ENCODE measurements at regions not wholly inside any gene's neighbourhood (a gene's known extent, or its start where the extent isn't known, plus 50 kb on each side); places are given as distances from the start of the nearest gene placed in this dataset.

GRCh38 chr7:91690541-91691070, 189.9 kb downstream of the MTERF1 start:
- TF ChIP-seq CTCF (IDR thresholded peaks at IDR 0.05), result no peak
- Mint-ChIP-seq H3K36me3 (ENCODE audit: low read depth) (no peaks in the 10 kb centered on the region), H3K27me3 (no peaks in the 10 kb centered on the region), H3K27ac (no peak overlapping the region), H3K4me1 (no peaks in the 10 kb centered on the region), H3K9me3 (peaks cover 3% of the 10 kb centered on the region), H3K4me3 (no peak overlapping the region)
- intact Hi-C loops (cut with micrococcal nuclease), result no loop called here
- POLR2A ChIA-PET, result no interaction called here
- DNase-seq (no peak), ATAC-seq (ENCODE audit: low read depth) (no peak)
- CTCF ChIA-PET, result no interaction called here

- DNase-seq, result no peak
- ChIA-PET POLR2A (no interaction called here), CTCF (no interaction called here)
- no peak for ATAC-seq (ENCODE audit: low read depth)
- TF ChIP-seq CTCF (IDR thresholded peaks at IDR 0.05), result no peak
- no peaks in the 10 kb centered on the region for H3K36me3 Mint-ChIP-seq (ENCODE audit: low read depth)
- intact Hi-C loops (cut with micrococcal nuclease), result no loop called here
- H3K4me3 Mint-ChIP-seq, result no peak overlapping the region
- H3K27me3 Mint-ChIP-seq, result no peaks in the 10 kb centered on the region
- no peak overlapping the region for H3K27ac Mint-ChIP-seq
- peaks cover 3% of the 10 kb centered on the region for H3K9me3 Mint-ChIP-seq
- no peaks in the 10 kb centered on the region for H3K4me1 Mint-ChIP-seq
These were observed 188.6 kb downstream of the MTERF1 start for GRCh38 chr7:91691865-91692264.

- intact Hi-C loops (cut with micrococcal nuclease), result no loop called here
- TF ChIP-seq CTCF (IDR thresholded peaks at IDR 0.05), result no peak
- ATAC-seq (ENCODE audit: low read depth), result no peak
- Mint-ChIP-seq H3K9me3 (no peaks in the 10 kb centered on the region), H3K4me3 (no peak overlapping the region), H3K4me1 (no peaks in the 10 kb centered on the region), H3K27ac (no peak overlapping the region), H3K27me3 (no peaks in the 10 kb centered on the region), H3K36me3 (ENCODE audit: low read depth) (no peaks in the 10 kb centered on the region)
- ChIA-PET POLR2A (no interaction called here), CTCF (no interaction called here)
- no peak for DNase-seq
These were observed 187.7 kb downstream of the MTERF1 start for GRCh38 chr7:91692800-91693199.

- Mint-ChIP-seq H3K36me3 (ENCODE audit: low read depth) (peaks cover 2% of the 10 kb centered on the region), H3K4me1 (no peaks in the 10 kb centered on the region), H3K27me3 (no peaks in the 10 kb centered on the region), H3K27ac (no peak overlapping the region), H3K9me3 (peaks cover 4% of the 10 kb centered on the region), H3K4me3 (no peak overlapping the region)
- no peak for DNase-seq
- no peak for TF ChIP-seq CTCF (IDR thresholded peaks at IDR 0.05)
- ATAC-seq (ENCODE audit: low read depth), result no peak
- ChIA-PET CTCF (no interaction called here), POLR2A (no interaction called here)
- intact Hi-C loops (cut with micrococcal nuclease), result no loop called here
These were observed 186.1 kb downstream of the MTERF1 start for GRCh38 chr7:91694351-91694841.

GRCh38 chr7:91710881-91711280, 169.6 kb downstream of the MTERF1 start:
- Mint-ChIP-seq H3K27ac (no peak overlapping the region), H3K27me3 (peaks cover 2% of the 10 kb centered on the region), H3K9me3 (peaks cover 14% of the 10 kb centered on the region), H3K36me3 (ENCODE audit: low read depth) (no peaks in the 10 kb centered on the region), H3K4me3 (no peak overlapping the region), H3K4me1 (no peaks in the 10 kb centered on the region)
- ATAC-seq (ENCODE audit: low read depth) (no peak), DNase-seq (no peak)
- intact Hi-C loops (cut with micrococcal nuclease), result no loop called here
- POLR2A ChIA-PET, result no interaction called here
- CTCF ChIA-PET, result no interaction called here
- no peak for TF ChIP-seq CTCF (IDR thresholded peaks at IDR 0.05)
